Epithelial cell of esophagus (primary cell): ENCODE measurements at regions not wholly inside any gene's neighbourhood (a gene's known extent, or its start where the extent isn't known, plus 50 kb on each side); places are given as distances from the start of the nearest gene placed in this dataset.
A peak's percentile ranks its signal among the peaks of the same experiment; 100 is the strongest.

ENCODE experiments used
- DNase-seq: peaks from one replicate; pipeline ENCODE4 v3.0.0; 2010; ENCODE audit warnings: low read depth
- H3K4me3 ChIP-seq: 2 replicates; pipeline ENCODE4 v1.5.1; 2011; ENCODE audit warnings: mild to moderate bottlenecking, low read length, control low read depth
- TF ChIP-seq, protein P1 (sequence below): IDR thresholded peaks from 2 replicates; pipeline ENCODE4 v1.5.1; 2011; ENCODE audit warnings: low read depth, mild to moderate bottlenecking, low read length, control low read depth, inconsistent platforms; ENCODE audit not compliant: insufficient read depth; ENCODE audit errors: missing control alignments

DNA sequence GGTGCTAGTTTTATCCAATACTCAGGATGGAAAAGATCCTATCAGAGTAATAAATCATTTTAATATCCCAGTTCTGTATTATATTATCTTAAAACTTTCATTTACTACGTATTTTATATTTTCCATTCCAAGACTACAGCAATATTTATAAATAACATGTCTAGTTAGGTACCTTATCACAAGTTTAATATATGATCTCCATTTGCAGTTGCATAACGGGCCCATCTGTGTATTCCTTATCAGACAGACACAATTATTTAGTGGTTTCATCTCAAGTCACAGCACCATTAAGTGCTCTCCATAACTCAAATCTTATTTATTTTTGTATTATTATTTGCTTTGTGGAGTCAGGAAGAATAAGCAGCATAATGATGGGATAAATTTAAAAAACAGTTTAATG, 333.9 kb downstream of the SH2D1A start:
- no peak overlapping the region for H3K4me3 ChIP-seq
- TF ChIP-seq, protein P1, sequence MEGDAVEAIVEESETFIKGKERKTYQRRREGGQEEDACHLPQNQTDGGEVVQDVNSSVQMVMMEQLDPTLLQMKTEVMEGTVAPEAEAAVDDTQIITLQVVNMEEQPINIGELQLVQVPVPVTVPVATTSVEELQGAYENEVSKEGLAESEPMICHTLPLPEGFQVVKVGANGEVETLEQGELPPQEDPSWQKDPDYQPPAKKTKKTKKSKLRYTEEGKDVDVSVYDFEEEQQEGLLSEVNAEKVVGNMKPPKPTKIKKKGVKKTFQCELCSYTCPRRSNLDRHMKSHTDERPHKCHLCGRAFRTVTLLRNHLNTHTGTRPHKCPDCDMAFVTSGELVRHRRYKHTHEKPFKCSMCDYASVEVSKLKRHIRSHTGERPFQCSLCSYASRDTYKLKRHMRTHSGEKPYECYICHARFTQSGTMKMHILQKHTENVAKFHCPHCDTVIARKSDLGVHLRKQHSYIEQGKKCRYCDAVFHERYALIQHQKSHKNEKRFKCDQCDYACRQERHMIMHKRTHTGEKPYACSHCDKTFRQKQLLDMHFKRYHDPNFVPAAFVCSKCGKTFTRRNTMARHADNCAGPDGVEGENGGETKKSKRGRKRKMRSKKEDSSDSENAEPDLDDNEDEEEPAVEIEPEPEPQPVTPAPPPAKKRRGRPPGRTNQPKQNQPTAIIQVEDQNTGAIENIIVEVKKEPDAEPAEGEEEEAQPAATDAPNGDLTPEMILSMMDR: no peak
- no peak for DNase-seq

DNA sequence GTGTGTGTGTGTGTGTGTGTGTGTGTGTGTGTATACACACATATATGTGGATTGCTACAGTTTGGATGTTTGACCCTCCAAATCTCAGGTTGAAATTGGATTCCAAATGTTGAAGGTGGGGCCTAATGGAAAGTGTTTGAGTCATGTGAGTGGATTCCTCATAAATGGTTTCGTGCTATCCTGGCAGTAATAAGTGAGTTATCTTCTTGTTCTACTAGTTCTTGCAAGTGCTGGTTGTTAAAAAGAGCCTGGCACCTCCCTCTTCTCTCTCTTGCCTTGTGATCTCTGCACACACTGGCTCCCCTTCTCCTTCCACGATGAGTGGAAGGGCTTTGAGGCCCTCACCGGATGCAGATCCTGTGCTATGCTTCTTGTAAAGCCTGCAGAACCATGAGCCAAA, 344.1 kb downstream of the SH2D1A start:
- H3K4me3 ChIP-seq: no peak overlapping the region
- DNase-seq: peak; percentile 48
- TF ChIP-seq, protein P1: no peak

DNA sequence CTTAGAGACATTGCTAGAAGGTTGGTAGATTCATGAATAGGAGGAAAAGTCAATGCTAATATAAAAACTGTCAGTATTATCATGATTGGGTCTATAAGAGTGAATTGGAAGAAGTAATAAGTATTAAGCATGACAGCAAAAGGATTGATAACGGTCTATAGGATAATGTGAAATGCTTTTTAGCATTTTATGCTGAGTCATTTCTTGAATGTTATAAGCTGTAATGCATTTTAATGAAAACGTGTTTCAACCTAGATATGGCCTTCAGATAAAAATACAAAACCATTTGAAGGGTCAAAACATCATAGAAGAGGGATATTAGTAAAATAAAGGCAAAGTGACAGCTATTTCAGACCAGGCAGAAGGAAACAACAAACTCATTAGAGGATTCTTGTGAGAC, 353.5 kb downstream of the SH2D1A start:
- no peak for DNase-seq

DNA sequence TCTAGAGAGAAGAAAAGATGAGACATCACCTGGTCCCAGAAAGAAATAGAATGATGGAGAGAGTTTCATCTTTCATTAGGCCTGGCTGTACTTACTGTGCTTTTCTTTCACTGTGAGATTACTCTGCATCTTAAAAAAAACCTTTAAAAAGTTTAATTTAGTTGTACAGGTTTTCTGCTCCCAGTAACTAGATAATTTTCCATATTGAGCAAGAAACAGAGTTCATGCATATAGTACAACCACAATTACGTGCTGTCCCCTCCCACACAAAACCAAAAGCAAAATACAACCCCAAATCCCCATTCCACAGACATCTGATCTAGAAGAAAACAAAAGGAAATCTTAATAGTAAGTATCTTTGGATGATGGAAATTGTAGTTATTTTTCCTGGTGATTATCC, 371.2 kb downstream of the SH2D1A start:
- no peak overlapping the region for H3K4me3 ChIP-seq
- DNase-seq: no peak
- TF ChIP-seq, protein P1: no peak

More for the DNA sequence above, 353.5 kb downstream of the SH2D1A start:
- TF ChIP-seq, protein P1: no peak
- no peak overlapping the region for H3K4me3 ChIP-seq

DNA sequence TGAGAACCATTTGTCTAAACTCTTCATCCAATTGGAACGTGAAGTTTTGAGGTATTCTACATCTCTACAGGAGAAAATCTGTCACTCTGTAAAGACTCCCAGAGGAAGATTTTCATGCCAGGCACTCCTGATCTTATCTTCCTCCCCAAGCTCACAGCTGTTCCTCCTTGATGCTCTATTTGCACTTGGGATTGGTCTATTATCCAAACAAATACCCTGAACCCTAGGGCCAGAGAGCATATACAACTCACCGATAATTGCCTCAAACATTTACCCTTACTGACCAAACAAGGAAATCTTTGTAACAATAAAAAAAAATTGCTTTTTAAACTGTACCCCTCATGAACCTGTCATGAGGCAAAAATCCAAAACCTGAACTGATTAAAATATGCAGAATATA, 372.7 kb downstream of the SH2D1A start:
- H3K4me3 ChIP-seq: no peak overlapping the region
- DNase-seq: no peak
- TF ChIP-seq, protein P1: no peak

DNA sequence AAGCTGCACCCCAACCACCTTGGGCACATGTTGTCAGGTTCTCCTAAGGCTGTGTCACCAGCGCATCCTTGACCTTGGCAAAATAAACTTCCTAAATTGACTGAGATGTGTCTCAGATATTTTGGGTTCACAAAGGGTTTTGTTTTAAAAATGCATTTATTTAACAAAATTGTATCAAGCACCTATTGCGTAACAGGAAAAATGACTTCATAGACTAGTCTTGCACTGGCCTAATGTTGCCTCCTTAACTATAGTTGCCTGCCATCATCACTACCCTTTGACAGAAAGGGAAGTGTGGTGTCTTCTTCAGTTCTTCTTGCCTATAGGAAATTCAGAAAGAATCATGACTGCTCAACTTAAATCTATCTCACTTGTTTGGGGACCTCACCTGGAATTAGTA, 374.2 kb downstream of the SH2D1A start:
- TF ChIP-seq, protein P1: no peak
- H3K4me3 ChIP-seq: no peak overlapping the region
- DNase-seq: peak; percentile 2

DNA sequence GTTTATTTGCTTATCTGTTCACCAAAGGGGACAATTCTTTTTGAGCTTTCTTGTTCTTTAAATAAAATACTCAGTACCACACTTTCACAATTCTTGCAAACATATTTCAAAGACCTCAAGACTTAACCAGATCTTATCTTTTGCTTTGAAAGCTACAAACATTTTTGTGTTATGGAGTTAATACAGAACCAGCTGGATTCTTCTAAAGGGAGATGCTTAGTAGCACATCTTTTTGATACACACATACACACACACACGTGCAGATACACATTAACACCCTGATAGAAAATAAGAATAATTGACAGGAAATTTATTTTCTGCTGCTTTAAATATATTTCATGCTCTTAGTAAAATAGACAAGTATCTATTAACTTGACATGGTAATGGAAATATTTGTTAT, 379.1 kb downstream of the SH2D1A start:
- no peak for DNase-seq
- H3K4me3 ChIP-seq: no peak overlapping the region
- TF ChIP-seq, protein P1: no peak
